H9 (cell line): ENCODE measurements at regions not wholly inside any gene's neighbourhood (a gene's known extent, or its start where the extent isn't known, plus 50 kb on each side); places are given as distances from the start of the nearest gene placed in this dataset.
"Not testable (repeated sequence)": the region's sequence is repeated elsewhere in the genome, so short reads cannot be mapped to it uniquely, and the experiment has no call there.

Experiments
- DNase-seq: peaks from one replicate; pipeline ENCODE4 v3.0.0-alpha.2; 2017
- H2AFZ ChIP-seq: one replicate; pipeline ENCODE4 v1.6.1; 2013; ENCODE audit warnings: mild to moderate bottlenecking, low read length, control low read depth, moderate library complexity
- H2AK5ac ChIP-seq: 2 replicates; pipeline ENCODE4 v1.6.1; 2013; ENCODE audit warnings: low read length, control low read depth, mixed read lengths; ENCODE audit not compliant: insufficient read length
- H2BK120ac ChIP-seq: one replicate; pipeline ENCODE4 v1.6.1; 2013; ENCODE audit warnings: low read depth, mild to moderate bottlenecking, low read length, control low read depth, inconsistent platforms; ENCODE audit not compliant: poor library complexity, severe bottlenecking
- H2BK12ac ChIP-seq: 2 replicates; pipeline ENCODE4 v1.6.1; 2013; ENCODE audit warnings: low read length, control low read depth, mixed read lengths, low read depth; ENCODE audit not compliant: insufficient read length
- H2BK15ac ChIP-seq: 2 replicates; pipeline ENCODE4 v1.6.1; 2013; ENCODE audit warnings: low read depth, low read length, control low read depth
- H2BK20ac ChIP-seq: one replicate; pipeline ENCODE4 v1.6.1; 2013; ENCODE audit warnings: low read depth, mild to moderate bottlenecking, low read length, control low read depth, inconsistent platforms; ENCODE audit not compliant: poor library complexity, severe bottlenecking
- H2BK5ac ChIP-seq: 2 replicates; pipeline ENCODE4 v1.6.1; 2013; ENCODE audit warnings: low read length, control low read depth, mixed read lengths; ENCODE audit not compliant: insufficient read length
- H3K14ac ChIP-seq: 2 replicates; pipeline ENCODE4 v1.6.1; 2013; ENCODE audit warnings: low read length, control low read depth; ENCODE audit not compliant: insufficient read depth
- H3K18ac ChIP-seq: 2 replicates; pipeline ENCODE4 v1.6.1; 2013; ENCODE audit warnings: low read depth, mild to moderate bottlenecking, mixed read lengths, low read length, control low read depth; ENCODE audit not compliant: insufficient read length
- H3K23ac ChIP-seq: 2 replicates; pipeline ENCODE4 v1.6.1; 2013; ENCODE audit warnings: low read length, control low read depth, mixed read lengths, low read depth; ENCODE audit not compliant: insufficient read length
- H3K23me2 ChIP-seq: 2 replicates; pipeline ENCODE4 v1.6.1; 2013; ENCODE audit warnings: low read depth, mild to moderate bottlenecking, mixed read lengths, low read length, control low read depth; ENCODE audit not compliant: insufficient read length, poor library complexity, severe bottlenecking
- H3K27ac ChIP-seq: 2 replicates; pipeline ENCODE4 v1.5.1; 2013; ENCODE audit warnings: low read length, control low read depth, mixed read lengths, low read depth; ENCODE audit not compliant: insufficient read length
- H3K27me3 ChIP-seq: 2 replicates; pipeline ENCODE4 v1.6.1; 2013; ENCODE audit warnings: low read length, control low read depth, inconsistent platforms; ENCODE audit not compliant: insufficient read depth
- H3K4ac ChIP-seq: 2 replicates; pipeline ENCODE4 v1.6.1; 2013; ENCODE audit warnings: low read depth, mild to moderate bottlenecking, control low read depth, inconsistent platforms, low read length, moderate library complexity
- H3K4me1 ChIP-seq: 2 replicates; pipeline ENCODE4 v1.6.1; 2013; ENCODE audit warnings: low read length, control low read depth, inconsistent platforms; ENCODE audit not compliant: insufficient read depth
- H3K4me2 ChIP-seq: 2 replicates; pipeline ENCODE4 v1.6.1; 2013; ENCODE audit warnings: low read length, control low read depth, mixed read lengths; ENCODE audit not compliant: insufficient read length, insufficient read depth
- H3K56ac ChIP-seq: 2 replicates; pipeline ENCODE4 v1.6.1; 2013; ENCODE audit warnings: low read depth, mild to moderate bottlenecking, mixed read lengths, low read length, control low read depth; ENCODE audit not compliant: insufficient read length
- H3K79me1 ChIP-seq: 2 replicates; pipeline ENCODE4 v1.6.1; 2013; ENCODE audit warnings: low read depth, mild to moderate bottlenecking, moderate library complexity, low read length, control low read depth, inconsistent platforms; ENCODE audit not compliant: insufficient read depth, poor library complexity, severe bottlenecking
- H3K79me2 ChIP-seq: 2 replicates; pipeline ENCODE4 v1.6.1; 2013; ENCODE audit warnings: low read length, control low read depth, inconsistent platforms; ENCODE audit not compliant: insufficient read depth
- H3K9ac ChIP-seq: 2 replicates; pipeline ENCODE4 v1.6.1; 2013; ENCODE audit warnings: low read length, control low read depth, mixed read lengths; ENCODE audit not compliant: insufficient read length; ENCODE audit errors: extremely low read depth
- H3K9me3 ChIP-seq: one replicate; pipeline ENCODE4 v1.6.1; 2013; ENCODE audit warnings: low read depth, low read length, inconsistent platforms; ENCODE audit not compliant: control insufficient read depth
- H3T11ph ChIP-seq: one replicate; pipeline ENCODE4 v1.6.1; 2013; ENCODE audit warnings: mild to moderate bottlenecking, low read length, control low read depth, inconsistent platforms
- H4K20me1 ChIP-seq: one replicate; pipeline ENCODE4 v1.6.1; 2013; ENCODE audit not compliant: control insufficient read depth, insufficient read length, insufficient read depth
- H4K5ac ChIP-seq: 2 replicates; pipeline ENCODE4 v1.6.1; 2013; ENCODE audit warnings: low read depth, mild to moderate bottlenecking, mixed read lengths, low read length, control low read depth; ENCODE audit not compliant: insufficient read length
- H4K8ac ChIP-seq: replicated peaks from 2 replicates; pipeline ENCODE4 v1.6.1; 2013; ENCODE audit warnings: low read length, control low read depth, mixed read lengths, low read depth; ENCODE audit not compliant: insufficient read length
- H4K91ac ChIP-seq: 2 replicates; pipeline ENCODE4 v1.6.1; 2013; ENCODE audit warnings: low read depth, mild to moderate bottlenecking, moderate library complexity, mixed read lengths, low read length, control low read depth; ENCODE audit not compliant: insufficient read length
- H3K27ac Mint-ChIP-seq, 3 experiments: 2 replicates in 2 of 3; 3 replicates in 1 of 3; pipeline ENCODE4 v1.8.0; 2020 to 2021; ENCODE audit warnings: mixed read lengths in 3 of 3, mild to moderate bottlenecking in 1 of 3, moderate library complexity in 1 of 3
- H3K27me3 Mint-ChIP-seq: 2 replicates; pipeline ENCODE4 v1.8.0; 2021; ENCODE audit warnings: low read depth, mild to moderate bottlenecking, moderate library complexity, mixed read lengths
- H3K36me3 Mint-ChIP-seq, 3 experiments: 2 replicates in 2 of 3; 3 replicates in 1 of 3; pipeline ENCODE4 v1.8.0; 2020 to 2021; ENCODE audit warnings: low read depth in 3 of 3, mixed read lengths in 3 of 3; ENCODE audit not compliant: insufficient read depth in 1 of 3
- H3K4me1 Mint-ChIP-seq, 2 experiments: 2 replicates each; pipeline ENCODE4 v1.8.0; 2020; ENCODE audit warnings: mixed read lengths in 2 of 2
- H3K4me3 Mint-ChIP-seq, 2 experiments: 2 replicates in 1 of 2; 3 replicates in 1 of 2; pipeline ENCODE4 v1.8.0; 2020 to 2021; ENCODE audit warnings: mild to moderate bottlenecking in 2 of 2, mixed read lengths in 2 of 2, moderate library complexity in 1 of 2
- H3K9me3 Mint-ChIP-seq, 2 experiments: 2 replicates in 1 of 2; 3 replicates in 1 of 2; pipeline ENCODE4 v1.8.0; 2020; ENCODE audit warnings: mild to moderate bottlenecking in 2 of 2, mixed read lengths in 2 of 2, moderate library complexity in 1 of 2
- CTCF ChIP-seq: fragments of 200-600 bp; sonication (generic); conservative IDR thresholded peaks from 3 replicates; pipeline ENCODE4 v1.8.0; 2021; ENCODE audit warnings: antibody characterized with exemption, mild to moderate bottlenecking
- WGBS: extraction: QIAGEN DNeasy Blood & Tissue Kit; methylation state at CpG from one replicate; pipeline ENCODE4 v1.1.7; 2013; ENCODE audit warnings: missing lambda C conversion rate, low lambda C conversion rate, mixed read lengths; ENCODE audit not compliant: insufficient read length; ENCODE audit errors: extremely low coverage; 5-methylcytosine and 5-hydroxymethylcytosine counted together

DNA sequence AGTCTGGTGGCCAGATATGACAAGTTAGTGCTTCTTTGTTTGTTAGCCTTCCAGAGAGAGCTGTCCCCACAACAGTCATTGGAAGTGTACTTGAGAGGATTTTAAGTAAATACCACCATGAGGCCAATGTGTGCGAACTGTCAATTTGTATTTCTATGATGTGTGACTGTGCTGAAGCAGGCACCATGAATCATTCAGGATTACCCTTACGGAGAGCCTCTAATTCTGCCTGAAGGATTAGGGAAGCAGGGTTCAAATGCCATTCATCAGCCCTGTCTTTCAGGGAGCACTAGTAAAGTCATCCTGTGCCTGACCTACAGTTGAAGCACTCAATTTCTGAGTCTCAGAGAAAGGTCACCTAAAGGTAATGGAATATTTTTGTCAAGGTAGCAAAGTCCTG lies 109.3 kb downstream of the GATA3 start:
- no peaks in the 10 kb centered on the region for H3K9me3 ChIP-seq
- no CpG with 5 or more reads among the region's 2 CpGs for WGBS
- no peak overlapping the region for H3K23ac ChIP-seq
- no peak overlapping the region for H3K4ac ChIP-seq
- H2BK15ac ChIP-seq, result no peak overlapping the region
- H3K23me2 ChIP-seq, result no peaks in the 10 kb centered on the region
- no peaks in the 10 kb centered on the region for H4K20me1 ChIP-seq
- H3K4me3 Mint-ChIP-seq, result no peak overlapping the region
- H3K4me1 Mint-ChIP-seq, result no peaks in the 10 kb centered on the region
- peaks cover 15 to 20% of the 10 kb centered on the region in 2 experiments for H3K9me3 Mint-ChIP-seq
- H3K79me2 ChIP-seq, result no peaks in the 10 kb centered on the region
- TF ChIP-seq CTCF, result no peak
- no peak overlapping the region for H2AK5ac ChIP-seq
- peaks cover 6% of the 10 kb centered on the region for H3K27me3 Mint-ChIP-seq
- H2AFZ ChIP-seq, result no peak overlapping the region
- H3K4me1 ChIP-seq, result no peaks in the 10 kb centered on the region
- no peak overlapping the region for H3K14ac ChIP-seq
- peaks cover 3 to 7% (median 4%) of the 10 kb centered on the region in 3 experiments for H3K36me3 Mint-ChIP-seq
- no peaks in the 10 kb centered on the region for H3K27me3 ChIP-seq
- no peak overlapping the region for H3K27ac Mint-ChIP-seq
- H3K79me1 ChIP-seq, result no peaks in the 10 kb centered on the region
- no peak overlapping the region for H4K91ac ChIP-seq
- H3K27ac ChIP-seq, result no peak overlapping the region
- H4K8ac ChIP-seq, result no peak overlapping the region
- H3K56ac ChIP-seq, result no peak overlapping the region
- no peak overlapping the region for H2BK12ac ChIP-seq
- no peak overlapping the region for H2BK5ac ChIP-seq
- DNase-seq, result no peak
- no peak overlapping the region for H3K18ac ChIP-seq
- no peak overlapping the region for H4K5ac ChIP-seq
- no peak overlapping the region for H3K9ac ChIP-seq
- no peak overlapping the region for H2BK20ac ChIP-seq
- H2BK120ac ChIP-seq, result no peak overlapping the region
- H3K4me2 ChIP-seq, result no peak overlapping the region
- no peak overlapping the region for H3T11ph ChIP-seq

DNA sequence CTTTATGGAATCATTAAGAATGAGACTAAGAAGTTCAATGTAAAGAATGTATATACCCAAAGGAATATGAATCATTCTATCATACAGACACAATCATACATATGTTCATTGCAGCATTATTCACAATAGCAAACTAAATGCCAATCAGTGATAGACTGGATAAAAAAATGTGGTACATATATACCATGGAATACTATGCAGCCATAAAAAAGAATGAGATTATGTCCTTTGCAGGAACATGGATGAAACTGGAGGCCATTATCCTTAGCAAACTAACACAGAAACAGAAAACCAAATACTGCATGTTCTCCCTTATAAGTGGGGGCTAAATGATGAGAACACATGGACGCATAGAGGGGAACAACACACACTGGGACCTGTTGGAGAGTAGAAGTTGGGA lies 110.2 kb downstream of the GATA3 start:
- H3K14ac ChIP-seq, H2BK12ac ChIP-seq, H3K4ac ChIP-seq, H2AK5ac ChIP-seq, H2BK20ac ChIP-seq, H3K4me2 ChIP-seq, H3K18ac ChIP-seq, H3K9me3 ChIP-seq, H4K8ac ChIP-seq, H3K27ac ChIP-seq, H3K4me1 Mint-ChIP-seq, H3K56ac ChIP-seq, H3K27ac Mint-ChIP-seq, H2BK5ac ChIP-seq, H2AFZ ChIP-seq, H2BK15ac ChIP-seq, H3K4me1 ChIP-seq, H3T11ph ChIP-seq, H4K91ac ChIP-seq, DNase-seq, H3K79me1 ChIP-seq, H3K27me3 Mint-ChIP-seq, H3K9ac ChIP-seq, H3K27me3 ChIP-seq, H3K4me3 Mint-ChIP-seq, H3K23ac ChIP-seq, H3K79me2 ChIP-seq, H2BK120ac ChIP-seq, H3K23me2 ChIP-seq, H4K20me1 ChIP-seq, H4K5ac ChIP-seq: not testable (repeated sequence)
- Mint-ChIP-seq H3K9me3 (peaks cover 22 to 28% of the 10 kb centered on the region in 2 experiments), H3K36me3 (peaks cover 4 to 15% (median 4%) of the 10 kb centered on the region in 3 experiments)
- no CpG with 5 or more reads among the region's 1 CpG for WGBS
